Astrocyte (in vitro differentiated cells and primary cell): ENCODE measurements at regions not wholly inside any gene's neighbourhood (a gene's known extent, or its start where the extent isn't known, plus 50 kb on each side); places are given as distances from the start of the nearest gene placed in this dataset.

Experiments
- DNase-seq: peaks from one replicate; pipeline ENCODE4 v3.0.0-alpha.2; 2010; ENCODE audit warnings: low read depth
- FAIRE-seq: peaks from 2 replicates; lab custom pipeline; 2011; peaks lifted over from hg19 to GRCh38; lab: Jason Lieb, UNC
- H2AFZ ChIP-seq: 2 replicates; pipeline ENCODE4 v1.6.0; 2012; ENCODE audit warnings: low read depth, low read length, inconsistent platforms
- H3K27ac ChIP-seq: 2 replicates; pipeline ENCODE4 v1.5.1; 2011; ENCODE audit warnings: low read depth, low read length, inconsistent platforms
- H3K27me3 ChIP-seq: 2 replicates; pipeline ENCODE4 v1.6.0; 2011; ENCODE audit warnings: low read length, inconsistent platforms; ENCODE audit not compliant: insufficient read depth
- H3K36me3 ChIP-seq: 2 replicates; pipeline ENCODE4 v1.5.1; 2011; ENCODE audit warnings: low read length, inconsistent platforms; ENCODE audit not compliant: insufficient read depth
- H3K4me1 ChIP-seq: 2 replicates; pipeline ENCODE4 v1.5.1; 2011; ENCODE audit warnings: low read length, inconsistent platforms; ENCODE audit not compliant: insufficient read depth
- H3K4me2 ChIP-seq: 2 replicates; pipeline ENCODE4 v1.6.0; 2012; ENCODE audit warnings: low read length, inconsistent platforms
- H3K4me3 ChIP-seq: 2 replicates; pipeline ENCODE4 v1.5.1; 2011; ENCODE audit warnings: low read depth, mild to moderate bottlenecking, low read length, inconsistent platforms; ENCODE audit not compliant: insufficient read depth
- H3K79me2 ChIP-seq: 2 replicates; pipeline ENCODE4 v1.6.0; 2012; ENCODE audit warnings: mild to moderate bottlenecking, low read length, inconsistent platforms; ENCODE audit not compliant: insufficient read depth
- H3K9ac ChIP-seq: 2 replicates; pipeline ENCODE4 v1.6.0; 2012; ENCODE audit warnings: mild to moderate bottlenecking, low read length, inconsistent platforms
- H3K9me3 ChIP-seq: 2 replicates; pipeline ENCODE4 v1.5.1; 2012; ENCODE audit warnings: low read depth, mild to moderate bottlenecking, low read length, inconsistent platforms; ENCODE audit not compliant: insufficient read depth
- H4K20me1 ChIP-seq: 2 replicates; pipeline ENCODE4 v1.6.0; 2012; ENCODE audit warnings: low read length, inconsistent platforms; ENCODE audit not compliant: insufficient read depth
- H3K27ac Mint-ChIP-seq: one replicate; pipeline ENCODE4 v1.8.0; 2021; ENCODE audit warnings: mild to moderate bottlenecking, mixed read lengths; ENCODE audit not compliant: unreplicated experiment
- H3K27me3 Mint-ChIP-seq: one replicate; pipeline ENCODE4 v1.8.0; 2021; ENCODE audit warnings: low read depth, mixed read lengths; ENCODE audit not compliant: unreplicated experiment
- H3K36me3 Mint-ChIP-seq: one replicate; pipeline ENCODE4 v1.8.0; 2021; ENCODE audit warnings: low read depth, mixed read lengths; ENCODE audit not compliant: unreplicated experiment
- H3K4me1 Mint-ChIP-seq: one replicate; pipeline ENCODE4 v1.8.0; 2021; ENCODE audit warnings: low read depth, mixed read lengths; ENCODE audit not compliant: unreplicated experiment
- H3K4me3 Mint-ChIP-seq: one replicate; pipeline ENCODE4 v1.8.0; 2021; ENCODE audit warnings: mild to moderate bottlenecking, moderate library complexity, mixed read lengths; ENCODE audit not compliant: unreplicated experiment
- H3K9me3 Mint-ChIP-seq: one replicate; pipeline ENCODE4 v1.8.0; 2021; ENCODE audit warnings: mild to moderate bottlenecking, mixed read lengths; ENCODE audit not compliant: unreplicated experiment
- EZH2 ChIP-seq: IDR thresholded peaks from 2 replicates; pipeline ENCODE4 v1.6.1; 2012; ENCODE audit warnings: mild to moderate bottlenecking, low read length, inconsistent platforms; ENCODE audit not compliant: insufficient read depth
- TF ChIP-seq, protein P1 (sequence below): IDR thresholded peaks from 2 replicates; pipeline ENCODE4 v1.5.1; 2011; ENCODE audit warnings: low read depth, mild to moderate bottlenecking, inconsistent platforms, low read length, moderate library complexity; ENCODE audit not compliant: insufficient read depth

GRCh38 chr12:107519906-107520859 lies 165.4 kb upstream of the PWP1 start:
- H3K27ac ChIP-seq = no peak overlapping the region
- H3K9me3 ChIP-seq = no peaks in the 10 kb centered on the region
- no peaks in the 10 kb centered on the region for H3K79me2 ChIP-seq
- H3K36me3 ChIP-seq = no peaks in the 10 kb centered on the region
- H3K27me3 Mint-ChIP-seq = no peaks in the 10 kb centered on the region
- H3K9me3 Mint-ChIP-seq = no peaks in the 10 kb centered on the region
- H3K4me1 ChIP-seq = peaks cover 9% of the 10 kb centered on the region
- H3K27ac Mint-ChIP-seq = no peak overlapping the region
- H3K4me1 Mint-ChIP-seq = peaks cover 6% of the 10 kb centered on the region
- H2AFZ ChIP-seq = no peak overlapping the region
- DNase-seq (no peak), FAIRE-seq (no peak)
- no peaks in the 10 kb centered on the region for H4K20me1 ChIP-seq
- H3K4me3 ChIP-seq = no peak overlapping the region
- no peak overlapping the region for H3K9ac ChIP-seq
- no peak overlapping the region for H3K4me2 ChIP-seq
- no peaks in the 10 kb centered on the region for H3K27me3 ChIP-seq
- no peaks in the 10 kb centered on the region for H3K36me3 Mint-ChIP-seq
- TF ChIP-seq EZH2 = no peak
- H3K4me3 Mint-ChIP-seq = no peak overlapping the region

DNA sequence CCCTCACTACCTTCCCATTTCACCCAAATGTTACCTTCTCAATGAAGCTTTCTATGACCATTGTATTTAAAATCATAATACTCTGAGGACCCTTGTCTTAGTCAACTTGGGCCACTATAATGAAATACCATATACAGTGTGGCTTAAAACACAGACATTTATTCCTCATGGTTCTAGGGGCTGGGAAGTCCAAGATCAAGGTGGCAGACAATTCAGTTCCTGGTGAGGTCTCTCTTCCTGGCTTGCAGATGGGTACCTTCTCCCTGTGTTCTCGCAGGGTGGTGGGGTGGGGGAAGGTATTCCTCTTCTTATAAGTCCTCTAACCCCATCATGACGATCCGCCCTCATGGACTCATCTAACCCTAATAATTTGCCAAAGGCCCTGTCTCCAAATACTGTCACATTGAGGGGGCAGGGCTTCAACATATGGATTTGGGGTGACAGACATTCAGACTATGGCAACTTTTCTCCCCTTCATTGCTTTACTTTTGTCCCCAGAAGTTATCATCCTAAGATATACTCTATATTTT lies 163.7 kb upstream of the PWP1 start:
- Mint-ChIP-seq H3K4me3 (no peak overlapping the region), H3K27me3 (no peaks in the 10 kb centered on the region), H3K9me3 (no peaks in the 10 kb centered on the region), H3K4me1 (no peaks in the 10 kb centered on the region), H3K36me3 (no peaks in the 10 kb centered on the region), H3K27ac (no peak overlapping the region)
- Histone ChIP-seq H2AFZ (no peak overlapping the region), H3K27ac (no peak overlapping the region), H3K4me1 (no peaks in the 10 kb centered on the region), H4K20me1 (no peaks in the 10 kb centered on the region), H3K9me3 (no peaks in the 10 kb centered on the region), H3K36me3 (no peaks in the 10 kb centered on the region), H3K4me3 (no peak overlapping the region), H3K4me2 (no peak overlapping the region), H3K27me3 (no peaks in the 10 kb centered on the region), H3K9ac (no peak overlapping the region), H3K79me2 (no peaks in the 10 kb centered on the region)
- FAIRE-seq (no peak), DNase-seq (no peak)
- TF ChIP-seq EZH2 = no peak
- TF ChIP-seq, protein P1, sequence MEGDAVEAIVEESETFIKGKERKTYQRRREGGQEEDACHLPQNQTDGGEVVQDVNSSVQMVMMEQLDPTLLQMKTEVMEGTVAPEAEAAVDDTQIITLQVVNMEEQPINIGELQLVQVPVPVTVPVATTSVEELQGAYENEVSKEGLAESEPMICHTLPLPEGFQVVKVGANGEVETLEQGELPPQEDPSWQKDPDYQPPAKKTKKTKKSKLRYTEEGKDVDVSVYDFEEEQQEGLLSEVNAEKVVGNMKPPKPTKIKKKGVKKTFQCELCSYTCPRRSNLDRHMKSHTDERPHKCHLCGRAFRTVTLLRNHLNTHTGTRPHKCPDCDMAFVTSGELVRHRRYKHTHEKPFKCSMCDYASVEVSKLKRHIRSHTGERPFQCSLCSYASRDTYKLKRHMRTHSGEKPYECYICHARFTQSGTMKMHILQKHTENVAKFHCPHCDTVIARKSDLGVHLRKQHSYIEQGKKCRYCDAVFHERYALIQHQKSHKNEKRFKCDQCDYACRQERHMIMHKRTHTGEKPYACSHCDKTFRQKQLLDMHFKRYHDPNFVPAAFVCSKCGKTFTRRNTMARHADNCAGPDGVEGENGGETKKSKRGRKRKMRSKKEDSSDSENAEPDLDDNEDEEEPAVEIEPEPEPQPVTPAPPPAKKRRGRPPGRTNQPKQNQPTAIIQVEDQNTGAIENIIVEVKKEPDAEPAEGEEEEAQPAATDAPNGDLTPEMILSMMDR = no peak

DNA sequence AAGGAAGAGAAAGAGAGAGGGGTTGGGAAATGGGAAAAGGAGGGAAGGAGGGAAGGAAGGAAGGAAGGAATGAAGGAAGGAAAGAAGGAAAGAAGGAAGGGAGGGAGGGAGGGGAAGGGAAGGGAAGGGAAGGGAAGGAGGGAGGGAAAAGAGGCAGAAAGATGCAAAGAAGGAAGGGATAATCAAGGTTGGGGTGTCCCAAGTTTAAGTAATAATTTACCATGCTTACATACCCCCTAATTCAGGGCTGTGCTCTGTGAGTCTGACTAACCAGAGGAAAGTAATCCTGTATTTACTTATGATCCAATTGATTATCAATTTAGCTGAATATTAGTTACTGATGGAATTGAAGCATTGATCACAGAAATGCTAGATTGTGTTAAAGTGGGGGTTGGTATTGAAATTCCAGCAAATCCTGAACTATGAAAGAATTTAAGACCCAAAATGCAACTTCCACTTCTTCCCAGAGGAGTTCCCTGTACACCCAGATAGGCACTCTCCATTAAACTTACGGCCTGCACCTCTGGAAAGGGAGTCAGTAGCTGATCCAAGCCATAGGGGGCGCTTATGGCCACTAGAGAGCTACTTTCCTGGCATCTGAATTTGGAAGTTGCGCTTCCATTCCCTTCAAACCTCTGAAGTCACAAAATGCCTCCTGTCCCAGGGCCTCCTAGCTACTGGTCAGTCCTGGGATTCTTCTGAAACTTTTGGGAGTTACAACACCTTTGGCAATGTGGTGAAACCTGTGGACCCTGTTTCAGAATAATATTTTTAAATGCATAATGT lies 162.7 kb upstream of the PWP1 start:
- no peak overlapping the region for H2AFZ ChIP-seq
- H3K4me3 ChIP-seq = no peak overlapping the region
- no peaks in the 10 kb centered on the region for H3K4me1 ChIP-seq
- Mint-ChIP-seq H3K27ac (no peak overlapping the region), H3K4me3 (no peak overlapping the region), H3K9me3 (no peaks in the 10 kb centered on the region), H3K27me3 (no peaks in the 10 kb centered on the region), H3K4me1 (no peaks in the 10 kb centered on the region), H3K36me3 (no peaks in the 10 kb centered on the region)
- H4K20me1 ChIP-seq = no peaks in the 10 kb centered on the region
- H3K4me2 ChIP-seq = no peak overlapping the region
- no peaks in the 10 kb centered on the region for H3K36me3 ChIP-seq
- no peaks in the 10 kb centered on the region for H3K27me3 ChIP-seq
- no peak overlapping the region for H3K9ac ChIP-seq
- no peak overlapping the region for H3K27ac ChIP-seq
- H3K9me3 ChIP-seq = no peaks in the 10 kb centered on the region
- FAIRE-seq = no peak
- TF ChIP-seq EZH2 = no peak
- TF ChIP-seq, protein P1 = no peak
- DNase-seq = no peak
- H3K79me2 ChIP-seq = no peaks in the 10 kb centered on the region
